GM13976 (cell line): ENCODE measurements at regions not wholly inside any gene's neighbourhood (a gene's known extent, or its start where the extent isn't known, plus 50 kb on each side); places are given as distances from the start of the nearest gene placed in this dataset.
"Not testable (repeated sequence)": the region's sequence is repeated elsewhere in the genome, so short reads cannot be mapped to it uniquely, and the experiment has no call there.

Source experiments
- DNase-seq: peaks from one replicate; pipeline ENCODE4 v3.0.0; 2012; ENCODE audit warnings: low spot score
- in situ Hi-C: fragments of 300-500 bp; cut with MboI; formaldehyde crosslinking; loops from one replicate; pipeline ENCODE4 v1.12.0; 2022; ENCODE audit warnings: low sequenced_read_pairs, mixed read lengths, inconsistent platforms; ENCODE audit not compliant: unreplicated experiment
- TF ChIP-seq, protein P1 (sequence below): IDR thresholded peaks from 2 replicates; pipeline ENCODE4 v1.5.1; 2012; ENCODE audit warnings: borderline replicate concordance, mild to moderate bottlenecking; ENCODE audit not compliant: insufficient read depth; ENCODE audit errors: extremely low read depth, missing control alignments, control extremely low read depth

DNA sequence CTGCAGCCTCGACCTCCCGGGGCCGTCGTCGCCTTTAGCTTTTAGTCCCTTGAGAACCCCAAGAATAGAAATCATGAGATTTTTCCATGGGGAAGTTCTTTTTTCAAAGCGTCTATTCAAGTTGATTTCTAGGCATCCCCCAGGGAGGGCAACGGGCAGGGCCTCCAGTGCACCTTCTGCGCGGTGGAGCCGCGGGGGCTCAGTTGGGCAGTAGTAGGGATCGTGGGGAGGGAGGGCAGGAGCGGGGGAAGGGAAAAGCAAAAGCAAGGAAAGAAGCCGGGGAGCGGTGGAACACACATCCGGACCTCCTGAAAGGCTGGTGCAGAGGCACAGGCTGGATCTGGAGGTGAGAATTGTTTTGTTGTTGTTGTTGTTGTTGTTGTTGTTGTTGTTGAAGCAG lies 103.4 kb downstream of the PPIAL4G start:
- TF ChIP-seq, protein P1, sequence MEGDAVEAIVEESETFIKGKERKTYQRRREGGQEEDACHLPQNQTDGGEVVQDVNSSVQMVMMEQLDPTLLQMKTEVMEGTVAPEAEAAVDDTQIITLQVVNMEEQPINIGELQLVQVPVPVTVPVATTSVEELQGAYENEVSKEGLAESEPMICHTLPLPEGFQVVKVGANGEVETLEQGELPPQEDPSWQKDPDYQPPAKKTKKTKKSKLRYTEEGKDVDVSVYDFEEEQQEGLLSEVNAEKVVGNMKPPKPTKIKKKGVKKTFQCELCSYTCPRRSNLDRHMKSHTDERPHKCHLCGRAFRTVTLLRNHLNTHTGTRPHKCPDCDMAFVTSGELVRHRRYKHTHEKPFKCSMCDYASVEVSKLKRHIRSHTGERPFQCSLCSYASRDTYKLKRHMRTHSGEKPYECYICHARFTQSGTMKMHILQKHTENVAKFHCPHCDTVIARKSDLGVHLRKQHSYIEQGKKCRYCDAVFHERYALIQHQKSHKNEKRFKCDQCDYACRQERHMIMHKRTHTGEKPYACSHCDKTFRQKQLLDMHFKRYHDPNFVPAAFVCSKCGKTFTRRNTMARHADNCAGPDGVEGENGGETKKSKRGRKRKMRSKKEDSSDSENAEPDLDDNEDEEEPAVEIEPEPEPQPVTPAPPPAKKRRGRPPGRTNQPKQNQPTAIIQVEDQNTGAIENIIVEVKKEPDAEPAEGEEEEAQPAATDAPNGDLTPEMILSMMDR = no peak
- DNase-seq = no peak
- in situ Hi-C loops = no loop called here

DNA sequence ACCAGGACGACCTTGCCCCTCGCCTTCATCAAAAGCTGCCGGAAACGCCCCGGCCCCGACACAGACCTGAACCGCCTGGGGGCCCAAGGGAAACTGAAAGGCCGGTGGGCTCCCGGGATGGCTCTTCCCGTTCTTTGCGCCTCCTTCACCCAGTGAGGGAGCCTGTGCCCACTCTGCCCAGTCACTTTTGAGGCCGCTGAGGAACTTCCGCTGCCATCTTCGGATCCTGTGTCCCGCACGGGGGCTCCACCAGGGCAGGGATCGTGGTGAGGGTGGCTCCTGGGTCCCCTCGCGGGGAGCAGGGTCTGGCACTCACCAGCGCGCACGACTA lies 104.0 kb downstream of the PPIAL4G start:
- no peak for DNase-seq
- TF ChIP-seq, protein P1 = no peak
- in situ Hi-C loops = no loop called here

DNA sequence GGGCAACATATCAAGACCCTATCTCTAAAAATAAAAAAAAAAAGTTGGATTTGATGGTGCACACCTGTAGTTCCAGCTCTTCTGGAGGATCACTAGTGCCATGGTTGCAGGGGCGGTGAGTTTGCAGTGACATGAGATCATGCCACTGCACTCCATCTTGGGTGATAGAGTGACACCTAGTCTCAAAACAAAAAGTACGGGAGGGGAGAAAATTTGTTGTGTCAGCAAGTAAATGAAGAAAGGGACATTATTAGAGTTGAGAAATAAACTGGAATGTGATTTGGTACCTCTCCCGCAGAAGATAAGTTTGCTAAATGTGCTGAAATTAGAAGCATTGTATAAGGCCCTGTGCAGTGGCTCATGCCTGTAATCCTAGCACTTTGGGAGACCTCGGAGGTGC lies 105.1 kb downstream of the PPIAL4G start:
- in situ Hi-C loops, DNase-seq: not testable (repeated sequence)

DNA sequence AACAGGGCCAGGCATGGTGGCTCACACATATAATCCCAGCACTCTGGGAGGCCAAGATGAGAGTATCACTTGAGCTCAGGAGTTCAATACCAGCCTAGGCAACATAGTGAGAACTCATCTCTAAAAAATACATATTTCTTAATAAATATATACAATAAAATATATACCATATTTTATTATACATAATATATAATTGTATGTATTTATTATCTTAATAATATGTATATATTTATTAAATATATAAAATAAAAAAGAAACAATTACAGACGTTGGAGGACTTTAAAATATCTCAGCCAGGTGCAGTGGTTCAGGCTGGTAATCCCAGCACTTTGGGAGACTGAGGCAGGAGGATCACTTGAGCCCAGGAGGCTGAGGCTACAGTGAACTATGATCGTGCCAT lies 106.1 kb downstream of the PPIAL4G start:
- in situ Hi-C loops, DNase-seq: not testable (repeated sequence)

DNA sequence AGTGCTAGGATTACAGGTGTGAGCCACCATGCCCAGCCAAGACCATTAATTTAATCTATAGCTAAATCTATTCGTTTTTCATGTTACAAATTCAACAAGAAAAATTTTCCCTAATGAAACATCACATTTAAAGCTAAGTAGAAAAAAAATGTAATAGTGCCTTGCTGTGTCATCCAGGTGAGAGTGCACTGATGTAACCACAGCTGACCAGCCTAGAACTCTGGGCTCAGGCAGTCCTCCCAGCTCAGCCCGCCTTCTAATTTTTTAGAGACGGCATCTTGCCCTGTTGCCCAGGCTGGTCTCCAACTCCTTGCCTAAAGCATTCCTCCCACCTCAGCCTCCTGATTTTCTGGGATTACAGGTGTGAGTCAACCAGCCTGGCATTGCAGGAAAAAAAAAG lies 109.0 kb downstream of the PPIAL4G start:
- in situ Hi-C loops = loop anchor here (25.0 kb wide), 1 partner anchor 112 kb away; no protein-coding TSS in a partner anchor
- TF ChIP-seq, protein P1 = no peak
- DNase-seq = no peak

DNA sequence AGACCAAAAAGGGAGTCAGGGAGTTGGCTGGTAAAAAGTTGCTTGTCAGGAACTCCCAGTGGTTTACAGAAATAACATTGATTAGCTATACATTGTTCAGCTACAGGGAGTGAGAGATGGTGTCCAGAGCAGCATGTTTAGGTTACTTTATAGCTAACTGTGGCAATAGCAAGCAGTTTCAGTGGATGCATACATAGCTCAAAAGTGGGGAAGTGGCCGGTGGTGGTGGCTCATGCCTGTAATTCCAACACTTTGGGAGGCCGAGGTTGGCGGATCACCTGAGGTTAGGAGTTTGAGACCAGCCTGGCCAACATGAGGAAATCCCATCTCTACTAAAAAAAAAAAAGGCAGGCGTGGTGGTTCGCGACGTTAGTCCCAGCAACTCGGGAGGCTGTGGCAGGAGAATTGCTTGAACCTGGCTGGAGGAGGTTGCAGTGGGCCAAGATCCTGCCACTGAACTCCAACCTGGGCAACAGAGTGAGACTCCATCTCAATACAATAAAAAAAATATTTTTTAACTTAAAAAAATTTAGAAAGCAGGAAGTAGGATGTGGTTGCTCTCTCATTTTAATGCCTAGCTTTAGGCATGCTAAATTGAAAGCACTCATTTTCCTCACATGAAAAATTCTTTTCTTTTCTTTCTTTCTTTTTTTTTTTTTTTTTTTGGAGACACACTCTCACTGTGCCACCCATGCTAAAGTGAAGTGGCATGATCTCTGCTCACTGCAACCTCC lies 109.7 kb downstream of the PPIAL4G start:
- DNase-seq = no peak
- TF ChIP-seq, protein P1 = no peak
- in situ Hi-C loops = loop anchor here (25.0 kb wide), 1 partner anchor 111 kb away; no protein-coding TSS in a partner anchor

DNA sequence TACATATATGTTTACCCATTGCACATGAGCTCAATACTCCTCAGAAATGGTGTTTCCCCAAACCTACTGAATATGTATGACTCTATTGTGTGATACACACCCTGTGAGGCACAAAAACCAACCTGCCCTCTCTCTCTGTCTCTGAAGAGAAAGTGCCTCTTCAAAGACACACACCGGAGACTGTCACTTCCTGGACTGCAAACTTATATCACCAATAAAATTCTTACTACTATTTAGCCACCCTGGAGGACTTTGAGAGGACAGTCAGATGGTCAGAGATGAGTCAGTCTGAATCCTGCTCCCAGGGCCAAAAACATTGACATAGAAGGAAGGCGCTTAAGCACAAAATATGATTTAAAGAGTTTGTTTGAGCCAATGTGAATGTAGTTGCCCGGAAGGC lies 110.4 kb downstream of the PPIAL4G start:
- in situ Hi-C loops = loop anchor here (25.0 kb wide), 1 partner anchor 110 kb away; no protein-coding TSS in a partner anchor
- no peak for DNase-seq
- TF ChIP-seq, protein P1 = no peak

DNA sequence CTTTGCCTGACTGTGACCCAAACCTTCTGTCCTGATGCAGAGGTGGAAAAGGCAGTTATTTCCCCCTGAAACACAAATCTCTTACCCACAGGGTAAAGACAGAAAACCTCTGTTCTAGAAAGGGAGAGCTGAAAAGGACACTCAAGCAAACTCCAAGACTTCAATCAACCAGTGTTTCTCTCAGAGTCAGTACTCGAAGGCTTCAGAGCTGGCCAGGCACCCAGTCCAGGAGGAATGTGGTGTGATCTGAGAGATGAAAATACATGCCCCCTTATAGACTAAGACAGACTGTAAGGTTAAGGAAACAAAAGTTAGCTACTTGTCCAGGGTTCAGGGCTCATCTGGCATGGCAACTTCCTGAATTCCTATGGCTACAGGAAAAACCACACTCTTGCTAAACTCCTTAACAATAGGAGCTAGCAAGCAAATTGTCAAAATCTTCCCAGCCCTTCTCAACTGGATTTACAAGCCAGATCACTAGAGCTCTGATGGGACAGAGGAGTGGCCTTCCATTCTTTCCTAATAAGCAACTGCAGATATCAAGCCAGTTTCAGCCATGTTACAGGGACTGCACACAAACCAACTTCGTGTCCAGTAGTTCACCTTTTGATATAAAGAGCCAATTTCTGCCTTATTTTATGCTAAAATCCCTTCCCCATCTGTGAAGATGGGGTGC lies 110.9 kb downstream of the PPIAL4G start:
- in situ Hi-C loops = loop anchor here (25.0 kb wide), 1 partner anchor 110 kb away; no protein-coding TSS in a partner anchor
- DNase-seq = not testable (repeated sequence)
